ENCODE measurements at regions not wholly inside any gene's neighbourhood (a gene's known extent, or its start where the extent isn't known, plus 50 kb on each side); places are given as distances from the start of the nearest gene placed in this dataset.

DNA sequence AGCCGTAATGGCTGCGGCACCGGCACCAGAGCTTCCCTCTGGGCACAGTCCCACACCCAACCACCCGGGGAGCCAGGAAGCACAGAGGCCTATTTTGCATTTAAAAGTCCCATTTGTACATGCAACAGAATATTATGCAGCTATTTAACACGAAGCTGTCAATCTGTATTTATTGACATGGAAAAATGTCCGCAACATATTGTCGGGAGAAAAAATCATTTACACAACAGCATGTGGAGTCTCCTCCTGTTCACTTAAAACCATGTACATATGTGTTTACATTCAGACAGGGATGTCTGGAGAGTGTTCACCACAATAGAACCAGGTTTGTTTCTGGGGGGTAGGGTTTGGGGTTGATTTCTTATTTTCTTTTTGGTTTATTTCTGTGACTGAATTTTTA lies 63.4 kb upstream of the GRIK3 start:
- Histone ChIP-seq H3K4me3 (ENCODE audit: low read depth, low read length) (no peak overlapping the region), H3K4me1 (no peaks in the 10 kb centered on the region), H3K27me3 (replicated peaks; ENCODE audit: control insufficient read depth, insufficient read depth, low read length) (no peaks in the 10 kb centered on the region), H3K36me3 (ENCODE audit: control insufficient read depth, insufficient read depth, low read length) (no peaks in the 10 kb centered on the region), H3K9me3 (no peaks in the 10 kb centered on the region)
- no peak for TF ChIP-seq CTCF (IDR thresholded peaks at IDR 0.05; ENCODE audit: insufficient read depth in 1 of 2, low read depth in 1 of 2, low read length in 1 of 2, severe bottlenecking in 1 of 2, unreplicated experiment in 1 of 2)
- intact Hi-C loops (cut with micrococcal nuclease; ENCODE audit: unreplicated experiment): no loop called here
- ChIA-PET CTCF (no interaction called here), POLR2A (no interaction called here)
- Mint-ChIP-seq H3K36me3 (ENCODE audit: insufficient read depth, unreplicated experiment) (no peaks in the 10 kb centered on the region), H3K27me3 (ENCODE audit: insufficient read depth, unreplicated experiment) (peaks cover 6% of the 10 kb centered on the region), H3K4me1 (ENCODE audit: low read depth, unreplicated experiment) (no peaks in the 10 kb centered on the region), H3K9me3 (ENCODE audit: unreplicated experiment) (no peaks in the 10 kb centered on the region), H3K4me3 (ENCODE audit: unreplicated experiment) (no peak overlapping the region), H3K27ac (ENCODE audit: unreplicated experiment) (no peak overlapping the region)
- BruUV-seq (replicated peaks): no TSS peak
- DNase-seq: no peak

DNA sequence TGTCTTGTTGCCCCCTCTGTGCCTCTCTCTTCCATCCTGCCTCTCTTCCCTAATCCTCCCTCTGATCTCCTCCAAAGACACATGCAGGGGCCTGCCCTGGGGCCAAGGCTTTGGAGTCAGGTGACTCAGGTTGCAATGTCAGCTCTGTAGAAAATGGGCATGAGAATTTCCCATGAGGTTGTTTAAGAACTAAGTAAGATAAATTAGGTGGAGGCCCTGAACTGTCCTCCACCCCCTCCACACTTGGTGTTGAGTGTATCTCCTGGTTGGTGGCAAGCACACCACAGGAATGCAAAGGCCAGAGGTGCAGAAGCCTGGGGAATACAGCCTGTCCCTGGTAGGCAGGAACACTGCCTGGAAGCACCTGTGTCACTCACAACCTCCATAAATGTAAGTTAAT lies 63.9 kb upstream of the GRIK3 start:
- Mint-ChIP-seq H3K9me3 (ENCODE audit: unreplicated experiment) (no peaks in the 10 kb centered on the region), H3K27ac (ENCODE audit: unreplicated experiment) (no peak overlapping the region), H3K4me3 (ENCODE audit: unreplicated experiment) (no peak overlapping the region), H3K27me3 (ENCODE audit: insufficient read depth, unreplicated experiment) (peaks cover 11% of the 10 kb centered on the region), H3K4me1 (ENCODE audit: low read depth, unreplicated experiment) (no peaks in the 10 kb centered on the region), H3K36me3 (ENCODE audit: insufficient read depth, unreplicated experiment) (no peaks in the 10 kb centered on the region)
- Histone ChIP-seq H3K4me3 (ENCODE audit: low read depth, low read length) (no peak overlapping the region), H3K36me3 (ENCODE audit: control insufficient read depth, insufficient read depth, low read length) (no peaks in the 10 kb centered on the region), H3K27me3 (replicated peaks; ENCODE audit: control insufficient read depth, insufficient read depth, low read length) (no peaks in the 10 kb centered on the region), H3K4me1 (no peaks in the 10 kb centered on the region), H3K9me3 (no peaks in the 10 kb centered on the region)
- BruUV-seq (replicated peaks): no TSS peak
- POLR2A ChIA-PET: no interaction called here
- no peak for DNase-seq
- CTCF ChIA-PET: no interaction called here
- intact Hi-C loops (cut with micrococcal nuclease; ENCODE audit: unreplicated experiment): no loop called here
- no peak for TF ChIP-seq CTCF (IDR thresholded peaks at IDR 0.05; ENCODE audit: insufficient read depth in 1 of 2, low read depth in 1 of 2, low read length in 1 of 2, severe bottlenecking in 1 of 2, unreplicated experiment in 1 of 2)

DNA sequence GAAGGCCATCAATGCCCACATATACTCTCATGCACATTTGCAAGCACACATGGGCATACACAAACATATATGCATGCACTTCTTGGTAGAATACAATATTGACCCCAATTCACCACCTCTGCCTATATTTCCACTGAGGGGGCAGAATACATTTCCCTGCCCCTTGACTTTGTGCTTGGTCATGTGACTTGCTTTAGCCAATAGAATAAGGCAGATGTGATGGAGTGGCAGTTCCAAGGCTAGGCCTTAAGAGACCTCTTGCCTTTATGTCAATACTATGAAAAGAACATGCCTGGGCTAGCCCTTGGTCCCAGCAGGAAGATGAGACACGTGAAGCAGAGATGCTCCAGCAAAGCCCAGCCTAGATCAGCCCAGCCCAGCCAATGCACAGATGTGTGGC lies 66.0 kb upstream of the GRIK3 start:
- Histone ChIP-seq H3K9me3 (no peaks in the 10 kb centered on the region), H3K4me1 (no peaks in the 10 kb centered on the region), H3K4me3 (ENCODE audit: low read depth, low read length) (no peak overlapping the region), H3K27me3 (replicated peaks; ENCODE audit: control insufficient read depth, insufficient read depth, low read length) (no peaks in the 10 kb centered on the region), H3K36me3 (ENCODE audit: control insufficient read depth, insufficient read depth, low read length) (no peaks in the 10 kb centered on the region)
- H3K36me3 Mint-ChIP-seq (ENCODE audit: insufficient read depth, unreplicated experiment): no peaks in the 10 kb centered on the region
- H3K27me3 Mint-ChIP-seq (ENCODE audit: insufficient read depth, unreplicated experiment): peaks cover 11% of the 10 kb centered on the region
- no peak for TF ChIP-seq CTCF (IDR thresholded peaks at IDR 0.05; ENCODE audit: insufficient read depth in 1 of 2, low read depth in 1 of 2, low read length in 1 of 2, severe bottlenecking in 1 of 2, unreplicated experiment in 1 of 2)
- no peak for DNase-seq
- ChIA-PET POLR2A (no interaction called here), CTCF (no interaction called here)
- no TSS peak for BruUV-seq (replicated peaks)
- no peaks in the 10 kb centered on the region for H3K4me1 Mint-ChIP-seq (ENCODE audit: low read depth, unreplicated experiment)
- no peak overlapping the region for H3K27ac Mint-ChIP-seq (ENCODE audit: unreplicated experiment)
- H3K9me3 Mint-ChIP-seq (ENCODE audit: unreplicated experiment): no peaks in the 10 kb centered on the region
- intact Hi-C loops (cut with micrococcal nuclease; ENCODE audit: unreplicated experiment): no loop called here
- H3K4me3 Mint-ChIP-seq (ENCODE audit: unreplicated experiment): no peak overlapping the region

All from Caco-2 (cell line).